HG03095 (cell line): ENCODE measurements at regions not wholly inside any gene's neighbourhood (a gene's known extent, or its start where the extent isn't known, plus 50 kb on each side); places are given as distances from the start of the nearest gene placed in this dataset.

Experiments used
- ATAC-seq: cut with Tn5 transposase; IDR thresholded peaks from one replicate; pipeline ENCODE4 v1.9.1; 2021; ENCODE audit warnings: moderate library complexity; ENCODE audit not compliant: unreplicated experiment

- no peak for ATAC-seq
Observed at GRCh38 chr9:16223074-16223871, 647.2 kb downstream of the BNC2 start.

GRCh38 chr9:16230731-16231130, 639.7 kb downstream of the BNC2 start:
- no peak for ATAC-seq

GRCh38 chr9:16236311-16236710, 634.2 kb downstream of the BNC2 start:
- no peak for ATAC-seq

GRCh38 chr9:16236882-16237281, 633.6 kb downstream of the BNC2 start:
- ATAC-seq, result no peak

GRCh38 chr9:16238623-16239138, 631.8 kb downstream of the BNC2 start:
- ATAC-seq, result no peak

- no peak for ATAC-seq
Observed at GRCh38 chr9:16241231-16241630, 629.2 kb downstream of the BNC2 start.

GRCh38 chr9:16243798-16244197, 626.7 kb downstream of the BNC2 start:
- ATAC-seq, result no peak

- no peak for ATAC-seq
Observed at GRCh38 chr9:16245756-16246440, 624.6 kb downstream of the BNC2 start.

- ATAC-seq, result no peak
Observed at GRCh38 chr9:16246785-16247184, 623.7 kb downstream of the BNC2 start.

GRCh38 chr9:16247188-16247875, 623.1 kb downstream of the BNC2 start:
- no peak for ATAC-seq

- no peak for ATAC-seq
Observed at GRCh38 chr9:16248822-16249221, 621.6 kb downstream of the BNC2 start.

GRCh38 chr9:16252616-16253015, 617.9 kb downstream of the BNC2 start:
- no peak for ATAC-seq

- no peak for ATAC-seq
Observed at GRCh38 chr9:16254674-16255073, 615.8 kb downstream of the BNC2 start.

GRCh38 chr9:16255217-16255616, 615.3 kb downstream of the BNC2 start:
- no peak for ATAC-seq

- ATAC-seq, result no peak
Observed at GRCh38 chr9:16257604-16258003, 612.9 kb downstream of the BNC2 start.

GRCh38 chr9:16258191-16258590, 612.3 kb downstream of the BNC2 start:
- ATAC-seq, result no peak

- no peak for ATAC-seq
Observed at GRCh38 chr9:16258708-16259107, 611.8 kb downstream of the BNC2 start.

GRCh38 chr9:16262477-16263261, 607.8 kb downstream of the BNC2 start:
- ATAC-seq, result no peak

- ATAC-seq, result no peak
Observed at GRCh38 chr9:16265688-16266087, 604.8 kb downstream of the BNC2 start.

GRCh38 chr9:16266648-16267276, 603.7 kb downstream of the BNC2 start:
- no peak for ATAC-seq
